ENCODE measurements at regions not wholly inside any gene's neighbourhood (a gene's known extent, or its start where the extent isn't known, plus 50 kb on each side); places are given as distances from the start of the nearest gene placed in this dataset.
"Not testable (repeated sequence)": the region's sequence is repeated elsewhere in the genome, so short reads cannot be mapped to it uniquely, and the experiment has no call there.

GRCh38 chr7:113336838-113337237 lies 218.5 kb upstream of the SMIM30 start:
- H3K9me3 ChIP-seq (ENCODE audit: insufficient read depth, low read depth, low read length); H3K4me3 ChIP-seq (ENCODE audit: low read length); H3K9ac ChIP-seq (ENCODE audit: low read depth, low read length); H3K36me3 ChIP-seq (ENCODE audit: insufficient read depth, low read length); H3K27ac ChIP-seq (ENCODE audit: low read depth, low read length); H3K27me3 ChIP-seq (ENCODE audit: insufficient read depth, low read length); H3K4me1 ChIP-seq (ENCODE audit: insufficient read depth, low read length): not testable (repeated sequence)
- WGBS = 90% methylated on average over 1 of the region's 1 CpG

GRCh38 chr7:113331155-113331898 lies 213.0 kb upstream of the SMIM30 start:
- no peak overlapping the region for H3K9ac ChIP-seq (ENCODE audit: low read depth, low read length)
- no peaks in the 10 kb centered on the region for H3K27me3 ChIP-seq (ENCODE audit: insufficient read depth, low read length)
- 0 out of 2 replicates have a peak, but pooled peaks cover under 1% of the 10 kb centered on the region for H3K9me3 ChIP-seq (ENCODE audit: insufficient read depth, low read depth, low read length)
- H3K27ac ChIP-seq (ENCODE audit: low read depth, low read length) = no peak overlapping the region
- H3K4me3 ChIP-seq (ENCODE audit: low read length) = no peak overlapping the region
- 67% methylated on average over 15 of the region's 15 CpGs for WGBS
- no peaks in the 10 kb centered on the region for H3K36me3 ChIP-seq (ENCODE audit: insufficient read depth, low read length)
- H3K4me1 ChIP-seq (ENCODE audit: insufficient read depth, low read length) = peaks cover 6% of the 10 kb centered on the region

GRCh38 chr7:113321201-113321600 lies 202.8 kb upstream of the SMIM30 start:
- Histone ChIP-seq H3K4me3 (ENCODE audit: low read length) (no peak overlapping the region), H3K9me3 (ENCODE audit: insufficient read depth, low read depth, low read length) (no peaks in the 10 kb centered on the region), H3K27ac (ENCODE audit: low read depth, low read length) (no peak overlapping the region), H3K4me1 (ENCODE audit: insufficient read depth, low read length) (no peaks in the 10 kb centered on the region), H3K9ac (ENCODE audit: low read depth, low read length) (no peak overlapping the region), H3K36me3 (ENCODE audit: insufficient read depth, low read length) (no peaks in the 10 kb centered on the region), H3K27me3 (ENCODE audit: insufficient read depth, low read length) (no peaks in the 10 kb centered on the region)
- 96% methylated on average over 2 of the region's 2 CpGs for WGBS

GRCh38 chr7:113320419-113320818 lies 202.1 kb upstream of the SMIM30 start:
- no peak overlapping the region for H3K4me3 ChIP-seq (ENCODE audit: low read length)
- H3K27me3 ChIP-seq (ENCODE audit: insufficient read depth, low read length) = no peaks in the 10 kb centered on the region
- WGBS = 99% methylated on average over 3 of the region's 4 CpGs
- H3K9me3 ChIP-seq (ENCODE audit: insufficient read depth, low read depth, low read length) = no peaks in the 10 kb centered on the region
- no peak overlapping the region for H3K27ac ChIP-seq (ENCODE audit: low read depth, low read length)
- H3K4me1 ChIP-seq (ENCODE audit: insufficient read depth, low read length) = no peaks in the 10 kb centered on the region
- no peak overlapping the region for H3K9ac ChIP-seq (ENCODE audit: low read depth, low read length)
- H3K36me3 ChIP-seq (ENCODE audit: insufficient read depth, low read length) = no peaks in the 10 kb centered on the region

GRCh38 chr7:113314594-113314993 lies 196.2 kb upstream of the SMIM30 start:
- WGBS = 85% methylated on average over 2 of the region's 2 CpGs

GRCh38 chr7:113308399-113308798 lies 190.0 kb upstream of the SMIM30 start:
- no peak overlapping the region for H3K4me3 ChIP-seq (ENCODE audit: low read length)
- H3K4me1 ChIP-seq (ENCODE audit: insufficient read depth, low read length) = no peaks in the 10 kb centered on the region
- no peak overlapping the region for H3K27ac ChIP-seq (ENCODE audit: low read depth, low read length)
- H3K9ac ChIP-seq (ENCODE audit: low read depth, low read length) = no peak overlapping the region
- 91% methylated on average over 2 of the region's 2 CpGs for WGBS
- no peaks in the 10 kb centered on the region for H3K27me3 ChIP-seq (ENCODE audit: insufficient read depth, low read length)
- no peaks in the 10 kb centered on the region for H3K9me3 ChIP-seq (ENCODE audit: insufficient read depth, low read depth, low read length)
- H3K36me3 ChIP-seq (ENCODE audit: insufficient read depth, low read length) = no peaks in the 10 kb centered on the region

More at GRCh38 chr7:113314594-113314993, 196.2 kb upstream of the SMIM30 start:
- H3K4me1 ChIP-seq (ENCODE audit: insufficient read depth, low read length) = no peaks in the 10 kb centered on the region
- H3K27me3 ChIP-seq (ENCODE audit: insufficient read depth, low read length) = no peaks in the 10 kb centered on the region
- no peak overlapping the region for H3K27ac ChIP-seq (ENCODE audit: low read depth, low read length)
- no peaks in the 10 kb centered on the region for H3K36me3 ChIP-seq (ENCODE audit: insufficient read depth, low read length)
- H3K9me3 ChIP-seq (ENCODE audit: insufficient read depth, low read depth, low read length) = no peaks in the 10 kb centered on the region
- H3K4me3 ChIP-seq (ENCODE audit: low read length) = no peak overlapping the region
- H3K9ac ChIP-seq (ENCODE audit: low read depth, low read length) = no peak overlapping the region

- no peaks in the 10 kb centered on the region for H3K27me3 ChIP-seq (ENCODE audit: insufficient read depth, low read length)
- no peaks in the 10 kb centered on the region for H3K9me3 ChIP-seq (ENCODE audit: insufficient read depth, low read depth, low read length)
- no peak overlapping the region for H3K4me3 ChIP-seq (ENCODE audit: low read length)
- WGBS = 44% methylated on average over 2 of the region's 2 CpGs
- no peaks in the 10 kb centered on the region for H3K36me3 ChIP-seq (ENCODE audit: insufficient read depth, low read length)
- no peak overlapping the region for H3K9ac ChIP-seq (ENCODE audit: low read depth, low read length)
- no peaks in the 10 kb centered on the region for H3K4me1 ChIP-seq (ENCODE audit: insufficient read depth, low read length)
- no peak overlapping the region for H3K27ac ChIP-seq (ENCODE audit: low read depth, low read length)
These were observed 188.8 kb upstream of the SMIM30 start for GRCh38 chr7:113307147-113307546.

GRCh38 chr7:113306302-113306701 lies 187.9 kb upstream of the SMIM30 start:
- WGBS = 93% methylated on average over 1 of the region's 2 CpGs
- Histone ChIP-seq H3K4me3 (ENCODE audit: low read length) (no peak overlapping the region), H3K9ac (ENCODE audit: low read depth, low read length) (no peak overlapping the region), H3K9me3 (ENCODE audit: insufficient read depth, low read depth, low read length) (no peaks in the 10 kb centered on the region), H3K36me3 (ENCODE audit: insufficient read depth, low read length) (no peaks in the 10 kb centered on the region), H3K27ac (ENCODE audit: low read depth, low read length) (no peak overlapping the region), H3K4me1 (ENCODE audit: insufficient read depth, low read length) (no peaks in the 10 kb centered on the region), H3K27me3 (ENCODE audit: insufficient read depth, low read length) (no peaks in the 10 kb centered on the region)

- Histone ChIP-seq H3K4me1 (ENCODE audit: insufficient read depth, low read length) (no peaks in the 10 kb centered on the region), H3K9ac (ENCODE audit: low read depth, low read length) (no peak overlapping the region), H3K36me3 (ENCODE audit: insufficient read depth, low read length) (no peaks in the 10 kb centered on the region), H3K27me3 (ENCODE audit: insufficient read depth, low read length) (no peaks in the 10 kb centered on the region), H3K27ac (ENCODE audit: low read depth, low read length) (no peak overlapping the region), H3K4me3 (ENCODE audit: low read length) (no peak overlapping the region), H3K9me3 (ENCODE audit: insufficient read depth, low read depth, low read length) (no peaks in the 10 kb centered on the region)
These were observed 185.8 kb upstream of the SMIM30 start for GRCh38 chr7:113304104-113304503.

- H3K27me3 ChIP-seq (ENCODE audit: insufficient read depth, low read length); H3K36me3 ChIP-seq (ENCODE audit: insufficient read depth, low read length); H3K4me3 ChIP-seq (ENCODE audit: low read length); H3K9me3 ChIP-seq (ENCODE audit: insufficient read depth, low read depth, low read length); H3K9ac ChIP-seq (ENCODE audit: low read depth, low read length); H3K27ac ChIP-seq (ENCODE audit: low read depth, low read length); H3K4me1 ChIP-seq (ENCODE audit: insufficient read depth, low read length): not testable (repeated sequence)
These were observed 185.0 kb upstream of the SMIM30 start for GRCh38 chr7:113303388-113303787.

- WGBS = no CpG with 5 or more reads among the region's 1 CpG
- H3K36me3 ChIP-seq (ENCODE audit: insufficient read depth, low read length) = no peaks in the 10 kb centered on the region
- 0 out of 2 replicates have a peak, but pooled peaks cover 3% of the 10 kb centered on the region for H3K27me3 ChIP-seq (ENCODE audit: insufficient read depth, low read length)
- H3K27ac ChIP-seq (ENCODE audit: low read depth, low read length) = no peak overlapping the region
- H3K9me3 ChIP-seq (ENCODE audit: insufficient read depth, low read depth, low read length) = no peaks in the 10 kb centered on the region
- H3K4me1 ChIP-seq (ENCODE audit: insufficient read depth, low read length) = no peaks in the 10 kb centered on the region
- H3K9ac ChIP-seq (ENCODE audit: low read depth, low read length) = no peak overlapping the region
- H3K4me3 ChIP-seq (ENCODE audit: low read length) = no peak overlapping the region
These were observed 183.6 kb upstream of the SMIM30 start for GRCh38 chr7:113301983-113302382.

GRCh38 chr7:113301141-113301540 lies 182.8 kb upstream of the SMIM30 start:
- Histone ChIP-seq H3K27ac (ENCODE audit: low read depth, low read length) (no peak overlapping the region), H3K9ac (ENCODE audit: low read depth, low read length) (no peak overlapping the region), H3K4me3 (ENCODE audit: low read length) (no peak overlapping the region), H3K9me3 (ENCODE audit: insufficient read depth, low read depth, low read length) (no peaks in the 10 kb centered on the region), H3K36me3 (ENCODE audit: insufficient read depth, low read length) (no peaks in the 10 kb centered on the region), H3K4me1 (ENCODE audit: insufficient read depth, low read length) (no peaks in the 10 kb centered on the region), H3K27me3 (ENCODE audit: insufficient read depth, low read length) (0 out of 2 replicates have a peak, but pooled peaks cover 3% of the 10 kb centered on the region)
- 72% methylated on average over 2 of the region's 3 CpGs for WGBS
